GM12878 (cell line): ENCODE measurements at regions not wholly inside any gene's neighbourhood (a gene's known extent, or its start where the extent isn't known, plus 50 kb on each side); places are given as distances from the start of the nearest gene placed in this dataset.

Experiments
- ATAC-seq: fragments of 200-7000 bp; cut with Tn5 transposase; 3 replicates; pipeline ENCODE4 v1.9.1; 2020; ENCODE audit warnings: mild to moderate bottlenecking, moderate library complexity
- BruUV-seq: library from RNA; stranded (reverse); fragments of 400-500 nt; replicated peaks from 2 replicates; lab custom pipeline; 2021; lab: Mats Ljungman, UMichigan
- CTCF ChIA-PET: fragments of 300-600 bp; sonication (Branson Sonifier 250); formaldehyde crosslinking; extraction: SDS; loops from one replicate; lab custom pipeline; 2021; ENCODE audit warnings: inconsistent platforms; lab: Yijun Ruan, JAX
- POLR2A ChIA-PET: fragments of 350-600 bp; formaldehyde crosslinking; extraction: SDS; loops from one replicate; lab custom pipeline; 2021; ENCODE audit warnings: inconsistent platforms; lab: Charles Lee
- RAD21 ChIA-PET: fragments of 300-600 bp; sonication (Branson Sonifier 250); formaldehyde crosslinking; loops from one replicate; lab custom pipeline; 2023; ENCODE audit warnings: antibody characterized with exemption; ENCODE audit not compliant: unreplicated experiment; lab: Charles Lee
- SMC1A ChIA-PET: fragments of 300-600 bp; sonication (Branson Sonifier 250); formaldehyde crosslinking; loops from one replicate; lab custom pipeline; 2023; ENCODE audit not compliant: unreplicated experiment, uncharacterized antibody; lab: Charles Lee
- DNase-seq: peaks from one replicate; pipeline ENCODE4 v3.0.0-alpha.2; 2011; ENCODE audit warnings: low read depth, low spot score
- FAIRE-seq: peaks from 3 replicates; lab custom pipeline; 2011; peaks lifted over from hg19 to GRCh38; lab: Jason Lieb, UNC
- H2AFZ ChIP-seq: 2 replicates; pipeline ENCODE4 v1.6.0; 2011; ENCODE audit warnings: low read depth, low read length, control low read depth; ENCODE audit not compliant: control insufficient read depth
- H3K27ac ChIP-seq: 2 replicates; pipeline ENCODE4 v1.5.1; 2011; ENCODE audit warnings: control low read depth; ENCODE audit not compliant: control insufficient read depth, insufficient read depth
- H3K27me3 ChIP-seq, 2 experiments: replicated peaks in 1 of 2; 2 replicates each; pipeline versions ENCODE4 v1.6.0 to v1.6.1; 2011; ENCODE audit warnings: low read length in 1 of 2; ENCODE audit not compliant: control insufficient read depth in 2 of 2, insufficient read depth in 2 of 2
- H3K36me3 ChIP-seq, 2 experiments: 2 replicates each; pipeline ENCODE4 v1.5.1; 2011; ENCODE audit warnings: low read length in 1 of 2; ENCODE audit not compliant: control insufficient read depth in 2 of 2, insufficient read depth in 2 of 2
- H3K4me1 ChIP-seq: 2 replicates; pipeline ENCODE4 v1.6.1; 2011; ENCODE audit warnings: mild to moderate bottlenecking, low read length, moderate library complexity, mixed read lengths; ENCODE audit not compliant: control insufficient read depth, insufficient read depth
- H3K4me2 ChIP-seq: 2 replicates; pipeline ENCODE4 v1.6.0; 2011; ENCODE audit warnings: control low read depth; ENCODE audit not compliant: control insufficient read depth, insufficient read depth
- H3K4me3 ChIP-seq: fragments of 200-600 bp; sonication (generic); 2 replicates; pipeline ENCODE4 v1.5.1; 2016
- H3K79me2 ChIP-seq: 2 replicates; pipeline ENCODE4 v1.6.0; 2011; ENCODE audit warnings: low read length; ENCODE audit not compliant: control insufficient read depth, insufficient read depth
- H3K9ac ChIP-seq: 2 replicates; pipeline ENCODE4 v1.8.0; 2011; ENCODE audit warnings: low read length, control low read depth, mixed read lengths; ENCODE audit not compliant: control insufficient read depth, insufficient read depth
- H3K9me3 ChIP-seq: replicated peaks from 3 replicates; pipeline ENCODE4 v1.5.1; 2011; ENCODE audit warnings: mild to moderate bottlenecking, low read length; ENCODE audit not compliant: control insufficient read depth, insufficient read depth
- H4K20me1 ChIP-seq: 2 replicates; pipeline ENCODE4 v1.6.0; 2011; ENCODE audit not compliant: control insufficient read depth, insufficient read depth
- BCL11A ChIP-seq: IDR thresholded peaks from 2 replicates; pipeline ENCODE4 v1.6.1; 2011; ENCODE audit warnings: low read depth, low read length
- CEBPB ChIP-seq, 2 experiments: fragments of 150-350 bp in 1 of 2; IDR thresholded peaks; 2 replicates each; pipeline ENCODE4 v1.6.1; 2012 to 2014; ENCODE audit warnings: low read depth in 2 of 2, low read length in 2 of 2, borderline replicate concordance in 1 of 2, inconsistent platforms in 1 of 2
- CHD1 ChIP-seq: IDR thresholded peaks from 2 replicates; pipeline ENCODE4 v1.6.1; 2012; ENCODE audit warnings: low read depth, low read length, improper control_type of control experiment
- ESRRA ChIP-seq: IDR thresholded peaks from 2 replicates; pipeline ENCODE4 v1.6.1; 2012; ENCODE audit warnings: mild to moderate bottlenecking, low read length, improper control_type of control experiment
- NFYA ChIP-seq: IDR thresholded peaks from 2 replicates; pipeline ENCODE4 v1.6.1; 2011; ENCODE audit warnings: low read depth, mild to moderate bottlenecking, low read length, improper control_type of control experiment, borderline replicate concordance
- NR2C2 ChIP-seq: IDR thresholded peaks from 2 replicates; pipeline ENCODE4 v1.6.1; 2011; ENCODE audit warnings: borderline replicate concordance, low read depth; ENCODE audit not compliant: control insufficient read depth, insufficient read length
- RAD21 ChIP-seq: IDR thresholded peaks from 2 replicates; pipeline ENCODE4 v1.6.1; 2011; ENCODE audit warnings: mild to moderate bottlenecking, low read depth, low read length, moderate library complexity; ENCODE audit not compliant: insufficient read depth
- SIX5 ChIP-seq: IDR thresholded peaks from 2 replicates; pipeline ENCODE4 v1.6.1; 2011; ENCODE audit warnings: mild to moderate bottlenecking, low read depth, low read length, moderate library complexity; ENCODE audit not compliant: severe bottlenecking
- SMC3 ChIP-seq: IDR thresholded peaks from 2 replicates; pipeline ENCODE4 v1.6.1; 2011; ENCODE audit warnings: low read length, improper control_type of control experiment, borderline replicate concordance
- SREBF1 ChIP-seq: IDR thresholded peaks from 2 replicates; pipeline ENCODE4 v1.6.1; 2012; ENCODE audit warnings: mild to moderate bottlenecking, low read length
- TCF7 ChIP-seq: IDR thresholded peaks from 2 replicates; pipeline ENCODE4 v1.6.1; 2014; ENCODE audit warnings: antibody characterized with exemption, borderline replicate concordance
- ZZZ3 ChIP-seq: IDR thresholded peaks from 2 replicates; pipeline ENCODE4 v1.6.1; 2011; ENCODE audit warnings: low read depth; ENCODE audit not compliant: control insufficient read depth, insufficient read length
- WGBS: methylation state at CpG from one replicate; pipeline ENCODE4 v1.1.6; 2016; ENCODE audit warnings: low lambda C conversion rate; ENCODE audit not compliant: insufficient replicate concordance, insufficient coverage; ENCODE audit errors: missing lambda C conversion rate; 5-methylcytosine and 5-hydroxymethylcytosine counted together
- in situ Hi-C: fragments of 300-500 bp; cut with MboI; formaldehyde crosslinking; loops from 9 replicates; pipeline ENCODE4 v1.14.3; 2018; ENCODE audit warnings: mixed read lengths
- intact Hi-C: fragments of 100-400 bp; cut with micrococcal nuclease; formaldehyde crosslinking; loops from one replicate; pipeline ENCODE4 v1.14.2; 2022; ENCODE audit not compliant: unreplicated experiment
- TF ChIP-seq, protein P1 (sequence below), 3 experiments: IDR thresholded peaks in 2 of 3; conservative IDR thresholded peaks in 1 of 3; 2 replicates each; pipeline ENCODE4 v1.5.1; 2011; ENCODE audit warnings: low read depth in 3 of 3, low read length in 3 of 3, mild to moderate bottlenecking in 3 of 3, control low read depth in 2 of 3, moderate library complexity in 2 of 3, inconsistent platforms in 1 of 3, mixed read lengths in 1 of 3; ENCODE audit not compliant: control insufficient read depth in 2 of 3, insufficient read depth in 1 of 3; ENCODE audit errors: extremely low read depth in 1 of 3
- TF ChIP-seq, protein P2 (sequence below): fragments of 450-650 bp; conservative IDR thresholded peaks from 2 replicates; pipeline ENCODE4 v1.6.1; 2017; ENCODE audit warnings: mild to moderate bottlenecking, moderate library complexity
- TF ChIP-seq, protein P3 (sequence below): fragments of 450-650 bp; IDR thresholded peaks from 2 replicates; pipeline ENCODE4 v1.6.1; 2016; ENCODE audit warnings: mild to moderate bottlenecking, moderate library complexity, borderline replicate concordance

DNA sequence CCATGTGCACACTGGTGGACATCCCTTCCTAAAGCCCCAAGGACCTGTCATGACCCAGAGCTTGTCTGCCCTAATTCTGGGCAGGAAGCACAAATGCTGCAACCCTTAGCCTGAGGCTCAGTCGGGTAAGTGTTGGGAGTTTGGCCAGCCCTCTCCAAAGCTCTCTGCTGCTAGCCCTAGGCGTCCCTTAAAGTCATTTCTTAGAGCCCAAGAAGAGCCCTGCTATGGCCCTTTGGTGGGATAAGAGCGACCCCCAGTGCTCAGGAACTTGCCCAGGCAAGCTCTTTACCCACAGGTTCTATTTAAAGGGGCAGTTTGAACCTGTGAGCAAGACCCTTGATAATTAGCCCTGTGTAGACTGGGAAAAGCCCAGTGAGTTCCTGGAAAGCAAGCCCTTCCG is 356.8 kb downstream of the RRAGC start:
- in situ Hi-C loops (no loop called here), intact Hi-C loops (loop anchor here (2.0 kb wide), 1 partner anchor 476 kb away; no protein-coding TSS in a partner anchor)
- CTCF ChIA-PET = interaction anchor here (0.8 to 2.0 kb wide), 10 partner anchors 10 to 512 kb away, joined by 3 to 13 read pairs (median 4); partner anchors contain the start of gene SF3A3
- Histone ChIP-seq H3K79me2 (no peaks in the 10 kb centered on the region), H3K27me3 (no peaks in the 10 kb centered on the region; a peak in 1 of 4 replicates), H3K4me2 (no peak overlapping the region), H2AFZ (no peak overlapping the region), H3K9me3 (no peaks in the 10 kb centered on the region), H3K4me3 (no peak overlapping the region), H3K27ac (no peak overlapping the region), H4K20me1 (no peaks in the 10 kb centered on the region), H3K4me1 (peaks cover 4% of the 10 kb centered on the region), H3K9ac (no peak overlapping the region), H3K36me3 (no peaks in the 10 kb centered on the region)
- no TSS peak for BruUV-seq
- FAIRE-seq = no peak
- 22% methylated on average over 4 of the region's 4 CpGs for WGBS
- POLR2A ChIA-PET = no interaction called here
- SMC1A ChIA-PET = interaction anchor here (0.6 to 1.9 kb wide), 7 partner anchors 10 to 476 kb away, joined by 3 to 12 read pairs (median 3); no protein-coding TSS in a partner anchor
- DNase-seq = no peak
- peak; percentile 81 for ATAC-seq
- RAD21 ChIA-PET = interaction anchor here (1.0 to 1.5 kb wide), 5 partner anchors 12 to 478 kb away, joined by 3 to 6 read pairs (median 4); no protein-coding TSS in a partner anchor
- TF ChIP-seq SMC3 = peak; percentile 56; the same call in 1 of the 2 replicates
- TF ChIP-seq CEBPB (IDR thresholded peaks at IDR 0.05; ENCODE audit: borderline replicate concordance in 1 of 2, low read depth in 2 of 2, low read length in 2 of 2) = no peak
- TF ChIP-seq, protein P1, sequence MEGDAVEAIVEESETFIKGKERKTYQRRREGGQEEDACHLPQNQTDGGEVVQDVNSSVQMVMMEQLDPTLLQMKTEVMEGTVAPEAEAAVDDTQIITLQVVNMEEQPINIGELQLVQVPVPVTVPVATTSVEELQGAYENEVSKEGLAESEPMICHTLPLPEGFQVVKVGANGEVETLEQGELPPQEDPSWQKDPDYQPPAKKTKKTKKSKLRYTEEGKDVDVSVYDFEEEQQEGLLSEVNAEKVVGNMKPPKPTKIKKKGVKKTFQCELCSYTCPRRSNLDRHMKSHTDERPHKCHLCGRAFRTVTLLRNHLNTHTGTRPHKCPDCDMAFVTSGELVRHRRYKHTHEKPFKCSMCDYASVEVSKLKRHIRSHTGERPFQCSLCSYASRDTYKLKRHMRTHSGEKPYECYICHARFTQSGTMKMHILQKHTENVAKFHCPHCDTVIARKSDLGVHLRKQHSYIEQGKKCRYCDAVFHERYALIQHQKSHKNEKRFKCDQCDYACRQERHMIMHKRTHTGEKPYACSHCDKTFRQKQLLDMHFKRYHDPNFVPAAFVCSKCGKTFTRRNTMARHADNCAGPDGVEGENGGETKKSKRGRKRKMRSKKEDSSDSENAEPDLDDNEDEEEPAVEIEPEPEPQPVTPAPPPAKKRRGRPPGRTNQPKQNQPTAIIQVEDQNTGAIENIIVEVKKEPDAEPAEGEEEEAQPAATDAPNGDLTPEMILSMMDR (IDR thresholded peaks at IDR 0.05 in 2 of 3, conservative IDR thresholded peaks at IDR 0.05 in 1 of 3; ENCODE audit: control insufficient read depth in 2 of 3, extremely low read depth in 1 of 3, insufficient read depth in 1 of 3, low read depth in 3 of 3, low read length in 3 of 3) = peak; percentile 14 to 38 (median 30); a peak in 5 of 6 replicates
- no peak for TF ChIP-seq TCF7
- peak; percentile 80 for TF ChIP-seq RAD21
- no peak for TF ChIP-seq ESRRA
- TF ChIP-seq ZZZ3 = no peak
- TF ChIP-seq, protein P2, sequence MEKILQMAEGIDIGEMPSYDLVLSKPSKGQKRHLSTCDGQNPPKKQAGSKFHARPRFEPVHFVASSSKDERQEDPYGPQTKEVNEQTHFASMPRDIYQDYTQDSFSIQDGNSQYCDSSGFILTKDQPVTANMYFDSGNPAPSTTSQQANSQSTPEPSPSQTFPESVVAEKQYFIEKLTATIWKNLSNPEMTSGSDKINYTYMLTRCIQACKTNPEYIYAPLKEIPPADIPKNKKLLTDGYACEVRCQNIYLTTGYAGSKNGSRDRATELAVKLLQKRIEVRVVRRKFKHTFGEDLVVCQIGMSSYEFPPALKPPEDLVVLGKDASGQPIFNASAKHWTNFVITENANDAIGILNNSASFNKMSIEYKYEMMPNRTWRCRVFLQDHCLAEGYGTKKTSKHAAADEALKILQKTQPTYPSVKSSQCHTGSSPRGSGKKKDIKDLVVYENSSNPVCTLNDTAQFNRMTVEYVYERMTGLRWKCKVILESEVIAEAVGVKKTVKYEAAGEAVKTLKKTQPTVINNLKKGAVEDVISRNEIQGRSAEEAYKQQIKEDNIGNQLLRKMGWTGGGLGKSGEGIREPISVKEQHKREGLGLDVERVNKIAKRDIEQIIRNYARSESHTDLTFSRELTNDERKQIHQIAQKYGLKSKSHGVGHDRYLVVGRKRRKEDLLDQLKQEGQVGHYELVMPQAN = no peak
- no peak for TF ChIP-seq SREBF1
- TF ChIP-seq CHD1 = no peak
- TF ChIP-seq SIX5 = no peak
- no peak for TF ChIP-seq NR2C2
- no peak for TF ChIP-seq BCL11A
- TF ChIP-seq, protein P3, sequence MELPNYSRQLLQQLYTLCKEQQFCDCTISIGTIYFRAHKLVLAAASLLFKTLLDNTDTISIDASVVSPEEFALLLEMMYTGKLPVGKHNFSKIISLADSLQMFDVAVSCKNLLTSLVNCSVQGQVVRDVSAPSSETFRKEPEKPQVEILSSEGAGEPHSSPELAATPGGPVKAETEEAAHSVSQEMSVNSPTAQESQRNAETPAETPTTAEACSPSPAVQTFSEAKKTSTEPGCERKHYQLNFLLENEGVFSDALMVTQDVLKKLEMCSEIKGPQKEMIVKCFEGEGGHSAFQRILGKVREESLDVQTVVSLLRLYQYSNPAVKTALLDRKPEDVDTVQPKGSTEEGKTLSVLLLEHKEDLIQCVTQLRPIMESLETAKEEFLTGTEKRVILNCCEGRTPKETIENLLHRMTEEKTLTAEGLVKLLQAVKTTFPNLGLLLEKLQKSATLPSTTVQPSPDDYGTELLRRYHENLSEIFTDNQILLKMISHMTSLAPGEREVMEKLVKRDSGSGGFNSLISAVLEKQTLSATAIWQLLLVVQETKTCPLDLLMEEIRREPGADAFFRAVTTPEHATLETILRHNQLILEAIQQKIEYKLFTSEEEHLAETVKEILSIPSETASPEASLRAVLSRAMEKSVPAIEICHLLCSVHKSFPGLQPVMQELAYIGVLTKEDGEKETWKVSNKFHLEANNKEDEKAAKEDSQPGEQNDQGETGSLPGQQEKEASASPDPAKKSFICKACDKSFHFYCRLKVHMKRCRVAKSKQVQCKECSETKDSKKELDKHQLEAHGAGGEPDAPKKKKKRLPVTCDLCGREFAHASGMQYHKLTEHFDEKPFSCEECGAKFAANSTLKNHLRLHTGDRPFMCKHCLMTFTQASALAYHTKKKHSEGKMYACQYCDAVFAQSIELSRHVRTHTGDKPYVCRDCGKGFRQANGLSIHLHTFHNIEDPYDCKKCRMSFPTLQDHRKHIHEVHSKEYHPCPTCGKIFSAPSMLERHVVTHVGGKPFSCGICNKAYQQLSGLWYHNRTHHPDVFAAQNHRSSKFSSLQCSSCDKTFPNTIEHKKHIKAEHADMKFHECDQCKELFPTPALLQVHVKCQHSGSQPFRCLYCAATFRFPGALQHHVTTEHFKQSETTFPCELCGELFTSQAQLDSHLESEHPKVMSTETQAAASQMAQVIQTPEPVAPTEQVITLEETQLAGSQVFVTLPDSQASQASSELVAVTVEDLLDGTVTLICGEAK = no peak
- no peak for TF ChIP-seq NFYA
